MM.1S (cell line): ENCODE measurements at regions not wholly inside any gene's neighbourhood (a gene's known extent, or its start where the extent isn't known, plus 50 kb on each side); places are given as distances from the start of the nearest gene placed in this dataset.

Experiments used
- DNase-seq: peaks from one replicate; pipeline ENCODE4 v3.0.0-alpha.2; 2015
- H2AFZ ChIP-seq: fragments of 300-600 bp; sonication (generic); 2 replicates; pipeline ENCODE4 v1.6.0; 2016; ENCODE audit warnings: antibody characterized with exemption, low read length
- H3F3A ChIP-seq: fragments of 300-600 bp; sonication (generic); 2 replicates; pipeline ENCODE4 v1.6.1; 2016; ENCODE audit warnings: mild to moderate bottlenecking, antibody characterized with exemption, low read length, moderate library complexity, mixed read lengths; ENCODE audit not compliant: insufficient read depth
- H3K27ac ChIP-seq: fragments of 300-600 bp; sonication (generic); 2 replicates; pipeline ENCODE4 v1.5.1; 2016; ENCODE audit warnings: mild to moderate bottlenecking, low read length
- H3K27me3 ChIP-seq: fragments of 300-600 bp; sonication (generic); replicated peaks from 2 replicates; pipeline ENCODE4 v1.6.0; 2016; ENCODE audit warnings: low read length; ENCODE audit not compliant: insufficient read depth
- H3K36me3 ChIP-seq: fragments of 300-600 bp; sonication (generic); replicated peaks from 2 replicates; pipeline ENCODE4 v1.6.1; 2016; ENCODE audit warnings: mild to moderate bottlenecking, low read length, mixed read lengths; ENCODE audit not compliant: insufficient read depth
- H3K4me1 ChIP-seq: fragments of 300-600 bp; sonication (generic); 2 replicates; pipeline ENCODE4 v1.6.1; 2016; ENCODE audit warnings: low read length, mixed read lengths
- H3K4me2 ChIP-seq: fragments of 300-600 bp; sonication (generic); 2 replicates; pipeline ENCODE4 v1.6.0; 2016; ENCODE audit warnings: low read depth, low read length
- H3K4me3 ChIP-seq: fragments of 300-600 bp; sonication (generic); 2 replicates; pipeline ENCODE4 v1.5.1; 2016; ENCODE audit warnings: low read length, mixed read lengths
- H3K79me2 ChIP-seq: fragments of 300-600 bp; sonication (generic); 2 replicates; pipeline ENCODE4 v1.6.1; 2016; ENCODE audit warnings: mixed run types, low read length, mixed read lengths
- H3K9ac ChIP-seq: fragments of 300-600 bp; sonication (generic); 2 replicates; pipeline ENCODE4 v1.6.1; 2016; ENCODE audit warnings: low read length, mixed read lengths
- H3K9me2 ChIP-seq: fragments of 300-600 bp; sonication (generic); replicated peaks from 2 replicates; pipeline ENCODE4 v1.6.1; 2016; ENCODE audit warnings: mild to moderate bottlenecking, low read length, mixed read lengths; ENCODE audit not compliant: insufficient read depth
- H3K9me3 ChIP-seq: fragments of 300-600 bp; sonication (generic); replicated peaks from 2 replicates; pipeline ENCODE4 v1.6.1; 2016; ENCODE audit warnings: mild to moderate bottlenecking, low read length, mixed read lengths; ENCODE audit not compliant: insufficient read depth
- H4K20me1 ChIP-seq: fragments of 300-600 bp; sonication (generic); 2 replicates; pipeline ENCODE4 v1.6.1; 2016; ENCODE audit warnings: mild to moderate bottlenecking, low read length, moderate library complexity, mixed read lengths; ENCODE audit not compliant: insufficient read depth
- EZH2 ChIP-seq: fragments of 300-600 bp; sonication (generic); optimal IDR thresholded peaks from 2 replicates; pipeline ENCODE3; 2017; ENCODE audit warnings: low read depth, mild to moderate bottlenecking, antibody characterized with exemption, low read length, mixed read lengths
- EZH2phosphoT487 ChIP-seq: fragments of 300-600 bp; sonication (generic); IDR thresholded peaks from 2 replicates; pipeline ENCODE4 v1.6.1; 2018; ENCODE audit warnings: antibody characterized with exemption, low read length
- TF ChIP-seq, protein P1 (sequence below): fragments of 300-600 bp; sonication (generic); IDR thresholded peaks from 2 replicates; pipeline ENCODE4 v1.5.1; 2016; ENCODE audit warnings: antibody characterized with exemption, low read length, mixed read lengths

- Histone ChIP-seq H3K4me1 (peaks cover 17% of the 10 kb centered on the region), H3K9me2 (no peaks in the 10 kb centered on the region), H3K9ac (no peak overlapping the region), H3K79me2 (no peaks in the 10 kb centered on the region), H3K4me2 (no peak overlapping the region), H3K36me3 (no peaks in the 10 kb centered on the region), H3K9me3 (no peaks in the 10 kb centered on the region), H3K27ac (no peak overlapping the region), H3K27me3 (no peaks in the 10 kb centered on the region), H2AFZ (no peak overlapping the region), H3K4me3 (no peak overlapping the region), H4K20me1 (no peaks in the 10 kb centered on the region), H3F3A (peaks cover 10% of the 10 kb centered on the region; the same call in 1 of the 2 replicates)
- TF ChIP-seq EZH2 (no peak), EZH2phosphoT487 (no peak)
- TF ChIP-seq, protein P1, sequence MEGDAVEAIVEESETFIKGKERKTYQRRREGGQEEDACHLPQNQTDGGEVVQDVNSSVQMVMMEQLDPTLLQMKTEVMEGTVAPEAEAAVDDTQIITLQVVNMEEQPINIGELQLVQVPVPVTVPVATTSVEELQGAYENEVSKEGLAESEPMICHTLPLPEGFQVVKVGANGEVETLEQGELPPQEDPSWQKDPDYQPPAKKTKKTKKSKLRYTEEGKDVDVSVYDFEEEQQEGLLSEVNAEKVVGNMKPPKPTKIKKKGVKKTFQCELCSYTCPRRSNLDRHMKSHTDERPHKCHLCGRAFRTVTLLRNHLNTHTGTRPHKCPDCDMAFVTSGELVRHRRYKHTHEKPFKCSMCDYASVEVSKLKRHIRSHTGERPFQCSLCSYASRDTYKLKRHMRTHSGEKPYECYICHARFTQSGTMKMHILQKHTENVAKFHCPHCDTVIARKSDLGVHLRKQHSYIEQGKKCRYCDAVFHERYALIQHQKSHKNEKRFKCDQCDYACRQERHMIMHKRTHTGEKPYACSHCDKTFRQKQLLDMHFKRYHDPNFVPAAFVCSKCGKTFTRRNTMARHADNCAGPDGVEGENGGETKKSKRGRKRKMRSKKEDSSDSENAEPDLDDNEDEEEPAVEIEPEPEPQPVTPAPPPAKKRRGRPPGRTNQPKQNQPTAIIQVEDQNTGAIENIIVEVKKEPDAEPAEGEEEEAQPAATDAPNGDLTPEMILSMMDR = no peak
- no peak for DNase-seq
Measured at GRCh38 chr7:46146454-46147255, 225.6 kb upstream of the IGFBP3 start.

GRCh38 chr7:46145412-46145811 lies 224.3 kb upstream of the IGFBP3 start:
- peaks cover 16% of the 10 kb centered on the region for H3K4me1 ChIP-seq
- no peaks in the 10 kb centered on the region for H3K9me3 ChIP-seq
- no peak for TF ChIP-seq EZH2
- TF ChIP-seq EZH2phosphoT487 = no peak
- no peak overlapping the region for H3K4me3 ChIP-seq
- DNase-seq = no peak
- H3K9me2 ChIP-seq = no peaks in the 10 kb centered on the region
- H3K27me3 ChIP-seq = no peaks in the 10 kb centered on the region
- H3K79me2 ChIP-seq = no peaks in the 10 kb centered on the region
- H3K27ac ChIP-seq = no peak overlapping the region
- H3K4me2 ChIP-seq = no peak overlapping the region
- peaks cover 10% of the 10 kb centered on the region; the same call in 1 of the 2 replicates for H3F3A ChIP-seq
- no peak overlapping the region for H3K9ac ChIP-seq
- H4K20me1 ChIP-seq = no peaks in the 10 kb centered on the region
- H2AFZ ChIP-seq = no peak overlapping the region
- no peaks in the 10 kb centered on the region for H3K36me3 ChIP-seq

- H3K4me3 ChIP-seq = no peak overlapping the region
- peak overlapping the region; percentile 4; the same call in 1 of the 2 replicates for H3K4me2 ChIP-seq
- H3K36me3 ChIP-seq = no peaks in the 10 kb centered on the region
- H3K27ac ChIP-seq = no peak overlapping the region
- peaks cover 16% of the 10 kb centered on the region for H3K4me1 ChIP-seq
- no peaks in the 10 kb centered on the region for H3K27me3 ChIP-seq
- no peaks in the 10 kb centered on the region for H4K20me1 ChIP-seq
- DNase-seq = peak; percentile 33
- H3F3A ChIP-seq = peaks cover 10% of the 10 kb centered on the region; the same call in 1 of the 2 replicates
- no peak overlapping the region for H3K9ac ChIP-seq
- H3K9me3 ChIP-seq = no peaks in the 10 kb centered on the region
- H3K79me2 ChIP-seq = no peaks in the 10 kb centered on the region
- no peak overlapping the region for H2AFZ ChIP-seq
- no peaks in the 10 kb centered on the region for H3K9me2 ChIP-seq
- TF ChIP-seq EZH2phosphoT487 (no peak), EZH2 (no peak)
- TF ChIP-seq, protein P1 = no peak
Measured at GRCh38 chr7:46143949-46144917, 223.2 kb upstream of the IGFBP3 start.
